Left lung (tissue), 4 donors: ENCODE measurements at regions not wholly inside any gene's neighbourhood (a gene's known extent, or its start where the extent isn't known, plus 50 kb on each side); places are given as distances from the start of the nearest gene placed in this dataset.

ENCODE experiments used
- ATAC-seq: fragments of 200-7000 bp; cut with Tn5 transposase; one replicate; pipeline ENCODE4 v1.9.1; 2020; ENCODE audit warnings: moderate library complexity
- DNase-seq, 4 donors: peaks; one replicate each; pipeline ENCODE4 v3.0.0-alpha.2; 2013 to 2020
- H3K27ac ChIP-seq, 2 donors: fragments of 200-600 bp; sonication (generic) in 1 of 2; one replicate each; pipeline versions ENCODE4 v1.5.0 to v1.8.0; 2020 to 2021
- H3K27me3 ChIP-seq, 2 donors: fragments of 200-600 bp; sonication (generic) in 1 of 2; one replicate each; pipeline versions ENCODE4 v1.5.0 to v1.8.0; 2020 to 2021
- H3K36me3 ChIP-seq, 2 donors: fragments of 200-600 bp; sonication (generic) in 1 of 2; one replicate each; pipeline versions ENCODE4 v1.5.0 to v1.8.0; 2020 to 2021
- H3K4me1 ChIP-seq, 2 donors: fragments of 200-600 bp; one replicate each; pipeline ENCODE4 v1.8.0; 2021
- H3K4me3 ChIP-seq, 2 donors: fragments of 200-600 bp; sonication (generic) in 1 of 2; one replicate each; pipeline versions ENCODE4 v1.5.0 to v1.8.0; 2020 to 2021; ENCODE audit warnings: mild to moderate bottlenecking in 1 of 2
- H3K9me3 ChIP-seq, 2 donors: fragments of 200-600 bp; sonication (generic) in 1 of 2; one replicate each; pipeline versions ENCODE4 v1.5.0 to v1.8.0; 2020 to 2021
- intact Hi-C, 2 donors: fragments of 100-400 bp; cut with DNase I; formaldehyde crosslinking; loops; one replicate each; pipeline versions ENCODE4 v1.11.2 to v1.14.2; 2022
- TF ChIP-seq, protein P1 (sequence below), 2 donors: fragments of 200-600 bp; sonication (generic) in 1 of 2; IDR thresholded peaks; one replicate each; pipeline versions ENCODE4 v1.5.0 to v1.8.0; 2021; ENCODE audit warnings: antibody characterized with exemption in 2 of 2
- donor health status: DM: no; HTN: yes; CAD: no.
- donor health status: DM: no; HTN: no; CAD: no.

DNA sequence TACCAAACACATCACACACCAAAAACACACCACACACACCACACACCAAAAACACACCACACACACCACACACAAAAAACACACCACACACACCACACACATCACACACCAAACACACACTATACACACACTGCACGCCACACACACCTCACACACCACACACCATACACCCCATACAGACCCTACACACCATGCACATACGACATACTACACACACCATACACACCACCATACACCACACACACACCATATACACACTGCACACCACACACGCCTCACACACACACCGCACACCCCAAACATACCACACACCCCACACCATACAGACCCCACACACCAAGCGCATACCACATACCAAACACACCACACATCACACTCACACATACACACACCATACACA, 226.9 kb upstream of the PKN2 start:
- H3K36me3 ChIP-seq, result no peaks in the 10 kb centered on the region
- peaks cover 0 to 23% of the 10 kb centered on the region in 2 donors for H3K27me3 ChIP-seq
- no peak overlapping the region for H3K27ac ChIP-seq
- intact Hi-C loops, result no loop called here
- no peak overlapping the region for H3K4me3 ChIP-seq
- ATAC-seq, result no peak
- H3K9me3 ChIP-seq, result no peaks in the 10 kb centered on the region
- TF ChIP-seq, protein P1, sequence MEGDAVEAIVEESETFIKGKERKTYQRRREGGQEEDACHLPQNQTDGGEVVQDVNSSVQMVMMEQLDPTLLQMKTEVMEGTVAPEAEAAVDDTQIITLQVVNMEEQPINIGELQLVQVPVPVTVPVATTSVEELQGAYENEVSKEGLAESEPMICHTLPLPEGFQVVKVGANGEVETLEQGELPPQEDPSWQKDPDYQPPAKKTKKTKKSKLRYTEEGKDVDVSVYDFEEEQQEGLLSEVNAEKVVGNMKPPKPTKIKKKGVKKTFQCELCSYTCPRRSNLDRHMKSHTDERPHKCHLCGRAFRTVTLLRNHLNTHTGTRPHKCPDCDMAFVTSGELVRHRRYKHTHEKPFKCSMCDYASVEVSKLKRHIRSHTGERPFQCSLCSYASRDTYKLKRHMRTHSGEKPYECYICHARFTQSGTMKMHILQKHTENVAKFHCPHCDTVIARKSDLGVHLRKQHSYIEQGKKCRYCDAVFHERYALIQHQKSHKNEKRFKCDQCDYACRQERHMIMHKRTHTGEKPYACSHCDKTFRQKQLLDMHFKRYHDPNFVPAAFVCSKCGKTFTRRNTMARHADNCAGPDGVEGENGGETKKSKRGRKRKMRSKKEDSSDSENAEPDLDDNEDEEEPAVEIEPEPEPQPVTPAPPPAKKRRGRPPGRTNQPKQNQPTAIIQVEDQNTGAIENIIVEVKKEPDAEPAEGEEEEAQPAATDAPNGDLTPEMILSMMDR (IDR thresholded peaks at IDR 0.05), result no peak
- DNase-seq, result no peak
- H3K4me1 ChIP-seq, result peaks cover 0 to under 1% of the 10 kb centered on the region in 2 donors

DNA sequence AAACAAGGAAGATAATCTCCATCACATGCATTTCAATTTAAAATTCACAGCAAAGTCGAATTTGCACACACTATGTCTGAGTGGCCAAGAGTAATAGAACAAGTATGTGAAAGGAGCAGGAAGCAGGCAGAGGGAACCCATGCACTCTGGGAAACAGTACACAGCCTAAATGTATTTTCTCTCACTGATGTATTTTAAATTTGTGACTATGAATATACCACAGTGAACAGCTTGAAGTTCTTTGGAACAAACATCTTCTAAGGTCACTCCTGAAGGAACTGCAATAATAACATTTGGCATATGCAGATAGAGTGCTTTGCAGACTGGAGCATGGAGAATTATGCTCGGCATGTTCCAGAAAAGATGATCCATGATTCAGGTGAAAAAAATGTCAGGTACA, 223.1 kb upstream of the PKN2 start:
- no peaks in the 10 kb centered on the region for H3K36me3 ChIP-seq
- ATAC-seq, result no peak
- H3K4me1 ChIP-seq, result peaks cover 0 to 3% of the 10 kb centered on the region in 2 donors
- intact Hi-C loops, result no loop called here
- no peak overlapping the region for H3K4me3 ChIP-seq
- peak in 1 of 4 donors; percentile 25 for DNase-seq
- TF ChIP-seq, protein P1 (IDR thresholded peaks at IDR 0.05), result no peak
- H3K27me3 ChIP-seq, result peaks cover 0 to 39% of the 10 kb centered on the region in 2 donors
- no peak overlapping the region for H3K27ac ChIP-seq
- H3K9me3 ChIP-seq, result no peaks in the 10 kb centered on the region

DNA sequence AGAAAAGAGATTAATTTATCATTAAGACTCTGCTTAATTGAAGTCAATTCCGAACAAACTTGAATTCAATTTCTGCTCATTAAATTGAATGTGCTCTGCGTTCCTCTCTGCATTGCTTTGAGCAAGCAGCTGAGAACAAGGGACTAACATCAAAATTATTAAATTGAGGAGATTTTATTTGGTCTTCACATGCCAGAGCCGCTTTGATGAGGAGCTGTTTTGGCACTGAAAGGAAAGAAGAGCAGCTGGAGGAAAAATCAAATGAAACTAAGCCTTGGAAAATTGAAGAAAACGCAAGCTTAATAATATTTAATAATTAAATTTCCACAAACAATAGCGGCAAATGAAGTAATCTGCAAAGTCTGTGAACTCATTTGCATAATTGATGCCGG, 222.0 kb upstream of the PKN2 start:
- ATAC-seq (no peak), DNase-seq (peak in 2 of 4 donors; percentile 72 to 80)
- TF ChIP-seq, protein P1 (IDR thresholded peaks at IDR 0.05), result no peak
- H3K4me3 ChIP-seq, result peak overlapping the region in 1 of 2 donors; percentile 3
- H3K27me3 ChIP-seq, result peaks cover 0 to 39% of the 10 kb centered on the region in 2 donors
- intact Hi-C loops, result no loop called here
- H3K36me3 ChIP-seq, result no peaks in the 10 kb centered on the region
- peaks cover 0 to 3% of the 10 kb centered on the region in 2 donors for H3K9me3 ChIP-seq
- H3K27ac ChIP-seq, result peak overlapping the region in 1 of 2 donors; percentile 20
- peaks cover 0 to 3% of the 10 kb centered on the region in 2 donors for H3K4me1 ChIP-seq

DNA sequence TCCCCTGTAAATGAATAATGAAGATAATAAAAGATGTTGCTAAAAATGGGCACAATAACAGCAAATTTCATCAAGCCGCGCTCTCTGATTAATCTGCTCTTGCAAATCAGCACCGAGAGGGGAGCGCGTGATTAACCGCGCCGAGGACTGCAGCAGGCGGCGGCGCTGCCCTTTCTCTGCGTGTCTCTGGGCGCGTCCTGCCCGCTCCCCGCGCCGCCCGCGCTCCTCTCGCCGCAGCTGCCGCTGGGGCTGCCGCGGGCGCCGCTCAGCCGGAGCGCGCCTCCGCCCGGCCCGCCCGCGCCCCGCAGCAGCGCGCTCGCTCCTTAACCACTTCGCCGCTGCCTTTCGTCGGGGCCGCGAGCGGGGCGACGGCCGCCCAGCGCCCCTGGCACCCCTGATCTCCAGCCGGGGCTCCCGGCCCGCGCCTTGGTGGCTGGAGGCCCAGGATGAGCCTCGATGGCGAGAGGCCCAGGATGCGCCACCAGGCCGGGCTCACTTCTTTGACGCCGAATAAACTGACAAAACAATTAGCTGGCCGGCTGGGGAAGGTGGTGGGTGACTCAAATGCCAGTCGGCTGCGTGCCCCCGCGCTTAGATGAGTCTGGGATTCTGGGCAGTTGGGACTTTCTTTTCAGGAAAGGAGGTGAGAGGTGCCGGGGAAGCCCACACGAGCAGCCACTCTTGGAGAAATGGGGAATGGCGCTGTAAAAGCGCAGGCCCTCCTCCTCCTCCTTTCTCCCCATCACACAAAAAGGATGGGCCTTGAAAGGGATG, 221.4 kb upstream of the PKN2 start:
- Histone ChIP-seq H3K36me3 (no peaks in the 10 kb centered on the region), H3K4me1 (peaks cover 0 to 3% of the 10 kb centered on the region in 2 donors), H3K4me3 (peak overlapping the region in 1 of 2 donors; percentile 3), H3K27me3 (peaks cover 0 to 39% of the 10 kb centered on the region in 2 donors), H3K27ac (peak overlapping the region; percentile 20 to 81), H3K9me3 (peaks cover 0 to 9% of the 10 kb centered on the region in 2 donors)
- intact Hi-C loops, result no loop called here
- TF ChIP-seq, protein P1 (IDR thresholded peaks at IDR 0.05), result no peak
- ATAC-seq (peak; percentile 74), DNase-seq (peak; percentile 38 to 73 (median 64))

DNA sequence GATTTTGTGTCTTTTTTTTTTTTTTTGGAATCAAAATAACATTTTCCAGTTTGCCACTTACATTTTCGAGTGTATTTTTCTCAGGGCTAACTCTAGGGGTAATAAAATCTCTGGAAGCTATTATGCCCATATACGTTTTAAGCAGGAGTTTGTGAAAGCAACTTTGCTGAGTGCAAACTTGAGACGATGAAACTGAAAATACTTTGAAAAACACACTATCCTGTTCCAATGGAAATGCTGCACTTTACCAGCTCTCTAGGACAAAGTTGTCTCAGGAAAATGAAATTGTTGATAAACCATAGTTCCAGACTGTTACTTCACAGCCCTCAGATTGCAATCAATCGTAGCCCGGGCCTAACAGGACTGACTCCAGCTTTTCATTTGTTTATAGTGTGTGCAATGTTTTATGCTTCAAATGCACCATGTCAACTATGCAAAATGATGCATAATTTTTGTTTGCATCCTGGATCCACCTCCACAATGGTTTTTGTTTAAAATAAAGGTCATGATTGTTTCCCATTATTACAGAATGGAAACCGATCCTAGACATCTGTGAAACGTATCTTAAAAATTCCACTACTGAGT, 220.6 kb upstream of the PKN2 start:
- Histone ChIP-seq H3K9me3 (peaks cover 0 to 12% of the 10 kb centered on the region in 2 donors), H3K36me3 (no peaks in the 10 kb centered on the region), H3K4me1 (peaks cover 0 to 3% of the 10 kb centered on the region in 2 donors), H3K27ac (peak overlapping the region; percentile 20 to 81), H3K4me3 (no peak overlapping the region), H3K27me3 (peaks cover 0 to 39% of the 10 kb centered on the region in 2 donors)
- ATAC-seq (peak; percentile 12), DNase-seq (peak in 2 of 4 donors; percentile 62 to 65)
- intact Hi-C loops, result no loop called here
- TF ChIP-seq, protein P1 (IDR thresholded peaks at IDR 0.05), result no peak
